Left renal cortex interstitium (tissue), 4 donors: ENCODE measurements at regions not wholly inside any gene's neighbourhood (a gene's known extent, or its start where the extent isn't known, plus 50 kb on each side); places are given as distances from the start of the nearest gene placed in this dataset.

Source experiments
- DNase-seq, 4 donors: peaks; one replicate each; pipeline ENCODE4 v3.0.0-alpha.2; 2013; ENCODE audit warnings: low read depth in 4 of 4, low spot score in 2 of 4, missing footprints in 1 of 4

- DNase-seq: no peak
Measured at GRCh38 chr9:79911724-79912123, 340.0 kb downstream of the TLE4 start.

GRCh38 chr9:79902825-79903600, 331.2 kb downstream of the TLE4 start:
- no peak for DNase-seq

DNA sequence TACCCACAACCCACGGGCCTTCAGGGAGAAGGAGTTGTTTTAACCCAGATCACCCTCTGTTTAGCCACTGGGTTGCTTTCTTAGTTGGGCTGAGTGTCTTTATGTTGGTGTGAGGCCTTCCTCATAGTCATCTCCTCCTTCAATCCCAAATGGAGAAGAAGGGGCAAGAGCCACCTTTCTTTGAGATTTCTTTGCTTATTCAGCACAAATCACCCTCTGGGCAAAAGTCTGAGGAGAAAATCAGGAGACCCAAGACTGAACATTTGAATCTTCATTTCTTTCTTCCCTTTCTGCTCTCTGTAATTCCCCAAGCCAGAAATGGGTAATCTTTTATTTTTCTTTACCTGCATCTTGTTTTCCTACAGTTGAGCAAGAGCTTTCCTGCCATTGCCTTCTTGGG, 329.0 kb downstream of the TLE4 start:
- DNase-seq: no peak

DNA sequence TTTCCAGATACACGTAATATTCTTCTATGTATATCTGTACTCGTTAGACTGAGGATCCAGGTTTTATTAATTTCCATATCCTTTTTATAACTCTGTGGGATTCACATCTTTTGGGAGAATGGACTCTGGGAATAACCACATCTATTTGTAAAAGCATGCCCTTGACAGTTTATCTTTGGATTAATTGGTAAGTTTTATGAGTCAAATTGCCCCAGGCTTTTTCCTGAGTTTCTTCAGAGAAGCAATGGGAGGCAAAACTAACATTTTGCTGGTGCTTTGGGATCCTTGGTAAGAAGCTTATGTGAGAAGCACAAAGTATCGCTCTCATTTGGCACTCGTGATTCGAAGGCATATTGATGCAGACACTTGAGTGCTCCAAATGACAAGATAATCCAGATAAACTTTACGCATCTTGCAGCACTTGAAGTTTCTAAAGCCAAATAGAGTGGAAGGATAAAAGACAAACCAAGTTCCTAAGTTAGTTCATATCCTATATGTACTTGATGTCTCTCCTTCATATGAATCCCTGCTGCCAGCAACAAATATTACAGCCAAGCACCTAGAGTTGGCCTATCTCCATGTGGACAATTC, 324.7 kb downstream of the TLE4 start:
- no peak for DNase-seq

- DNase-seq: peak in 3 of 4 donors; percentile 42 to 49 (median 43)
Measured at GRCh38 chr9:79895232-79895631, 323.5 kb downstream of the TLE4 start.

GRCh38 chr9:79889369-79889768, 317.6 kb downstream of the TLE4 start:
- DNase-seq: no peak

DNA sequence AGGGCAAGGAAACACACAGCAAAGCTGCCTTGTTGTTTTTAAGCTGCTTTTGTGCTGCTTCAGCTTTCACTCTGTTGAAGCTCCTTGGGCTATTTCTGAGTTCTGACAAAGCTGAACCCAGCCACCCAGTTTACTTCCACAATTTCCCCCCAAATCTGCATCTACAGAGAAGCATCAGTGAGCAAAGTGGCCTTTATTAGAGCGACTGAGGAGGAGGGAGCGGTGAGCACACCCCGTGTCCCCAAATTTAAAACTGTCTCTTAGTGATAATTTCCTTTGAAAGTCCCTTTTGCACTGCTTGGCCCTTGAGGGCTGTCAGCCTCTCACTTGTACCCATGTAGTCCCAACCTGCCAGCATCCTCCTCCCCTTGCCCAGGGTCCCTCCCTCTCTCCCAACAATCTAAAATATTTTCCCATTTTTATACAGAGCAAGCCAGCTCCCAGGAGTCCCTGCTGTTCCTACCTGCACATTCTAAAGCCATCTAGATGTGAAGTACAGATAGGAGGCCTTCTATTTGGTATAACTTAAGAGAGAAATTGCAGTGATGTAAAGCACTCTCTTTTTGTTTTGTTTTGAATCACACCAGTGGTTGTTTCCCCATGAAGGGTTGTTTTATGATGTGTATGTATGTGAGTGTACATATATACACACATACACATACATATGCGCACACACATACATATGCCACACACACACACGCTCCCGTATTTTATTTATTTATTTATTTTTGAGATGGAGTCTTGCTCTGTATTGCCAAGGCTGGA, 313.5 kb downstream of the TLE4 start:
- DNase-seq: no peak

- DNase-seq: no peak
Measured at GRCh38 chr9:79884546-79884945, 312.8 kb downstream of the TLE4 start.

DNA sequence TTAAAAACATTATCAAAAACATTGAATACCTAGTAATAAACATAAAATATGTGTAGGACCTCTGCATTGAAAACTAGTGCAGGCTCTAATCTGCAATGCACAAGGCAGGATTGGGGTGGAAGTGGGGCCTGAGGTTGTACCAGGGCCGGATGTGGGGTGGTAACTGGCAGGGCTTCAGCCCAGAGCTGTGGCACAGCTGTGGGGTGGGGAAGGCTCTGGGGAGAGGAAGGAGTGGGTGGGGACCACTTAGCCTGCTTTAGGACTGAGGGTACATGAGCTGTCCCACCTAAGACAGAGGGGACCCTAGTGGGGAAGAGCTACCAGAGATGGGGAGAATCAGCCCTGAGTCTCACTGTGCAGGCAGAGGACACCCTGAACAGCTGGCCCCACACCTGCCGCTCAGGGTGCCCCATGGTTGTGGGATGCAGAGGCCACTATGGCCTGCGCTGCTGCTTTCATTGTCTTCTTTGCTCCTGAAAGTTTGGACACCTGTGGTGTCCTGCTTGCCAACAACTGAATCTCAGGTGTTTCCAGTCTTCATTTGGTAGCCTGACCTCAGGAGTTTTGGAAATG, 311.4 kb downstream of the TLE4 start:
- DNase-seq: no peak

- no peak for DNase-seq
Measured at GRCh38 chr9:79880626-79881025, 308.9 kb downstream of the TLE4 start.

DNA sequence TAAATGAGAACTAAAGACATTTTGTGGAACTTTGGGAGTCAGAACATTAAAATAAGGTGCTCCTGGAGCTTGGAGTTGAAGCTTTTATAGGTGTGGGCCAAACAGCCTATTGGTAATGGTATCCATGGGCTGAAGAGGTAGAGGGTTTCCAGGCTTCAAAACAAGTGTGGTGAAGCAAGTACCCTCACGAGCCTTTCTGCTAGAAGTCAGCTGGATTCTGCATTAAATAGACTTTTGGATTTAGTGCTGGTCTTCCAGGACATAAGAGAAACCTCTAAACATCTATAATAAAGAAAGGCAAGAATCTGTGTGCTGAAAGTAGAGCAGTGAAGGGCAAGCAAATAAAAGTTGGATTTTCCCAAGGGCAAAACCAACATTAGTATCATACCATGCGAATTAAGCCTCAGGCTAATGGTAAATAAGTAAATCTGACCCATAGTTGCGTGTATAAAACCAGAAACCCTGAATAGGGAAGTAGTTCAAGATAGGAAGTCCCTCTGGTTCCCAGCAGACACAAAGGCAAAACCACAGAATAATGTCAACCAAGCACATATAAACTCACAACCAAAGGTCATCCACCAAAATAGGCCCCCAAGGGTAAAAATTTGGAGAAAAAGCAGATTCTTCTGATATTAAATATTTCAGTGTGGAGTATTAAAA, 306.3 kb downstream of the TLE4 start:
- DNase-seq: no peak

DNA sequence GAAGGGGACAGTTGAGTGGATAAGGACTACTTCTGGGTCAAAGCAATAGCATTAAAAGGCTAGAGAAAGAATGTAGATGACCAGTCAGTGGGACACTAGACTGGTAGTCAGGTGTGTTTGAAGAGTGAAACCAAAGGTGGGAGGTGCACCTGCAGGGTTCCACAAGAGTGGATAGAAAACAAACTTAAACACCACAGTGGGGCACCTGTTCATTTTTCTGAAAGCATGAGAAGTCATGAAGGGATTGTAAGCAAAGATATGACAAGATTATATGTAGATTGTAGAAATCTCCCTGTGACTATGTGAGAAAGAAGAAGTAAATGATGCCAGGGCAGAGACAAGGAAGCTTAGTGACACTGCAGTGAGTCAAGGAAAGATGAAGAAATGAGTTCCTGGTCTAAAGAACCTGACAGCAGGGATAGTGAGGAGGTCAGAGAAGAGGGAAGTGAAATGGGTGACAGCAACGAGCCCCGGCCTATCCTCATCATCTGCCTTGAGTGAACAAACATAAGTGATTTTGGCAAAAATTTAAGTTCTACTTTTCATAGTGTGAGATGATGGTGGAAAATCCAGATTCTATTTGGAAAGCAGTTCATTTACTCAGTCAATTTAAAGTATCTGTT, 296.9 kb downstream of the TLE4 start:
- DNase-seq: no peak

DNA sequence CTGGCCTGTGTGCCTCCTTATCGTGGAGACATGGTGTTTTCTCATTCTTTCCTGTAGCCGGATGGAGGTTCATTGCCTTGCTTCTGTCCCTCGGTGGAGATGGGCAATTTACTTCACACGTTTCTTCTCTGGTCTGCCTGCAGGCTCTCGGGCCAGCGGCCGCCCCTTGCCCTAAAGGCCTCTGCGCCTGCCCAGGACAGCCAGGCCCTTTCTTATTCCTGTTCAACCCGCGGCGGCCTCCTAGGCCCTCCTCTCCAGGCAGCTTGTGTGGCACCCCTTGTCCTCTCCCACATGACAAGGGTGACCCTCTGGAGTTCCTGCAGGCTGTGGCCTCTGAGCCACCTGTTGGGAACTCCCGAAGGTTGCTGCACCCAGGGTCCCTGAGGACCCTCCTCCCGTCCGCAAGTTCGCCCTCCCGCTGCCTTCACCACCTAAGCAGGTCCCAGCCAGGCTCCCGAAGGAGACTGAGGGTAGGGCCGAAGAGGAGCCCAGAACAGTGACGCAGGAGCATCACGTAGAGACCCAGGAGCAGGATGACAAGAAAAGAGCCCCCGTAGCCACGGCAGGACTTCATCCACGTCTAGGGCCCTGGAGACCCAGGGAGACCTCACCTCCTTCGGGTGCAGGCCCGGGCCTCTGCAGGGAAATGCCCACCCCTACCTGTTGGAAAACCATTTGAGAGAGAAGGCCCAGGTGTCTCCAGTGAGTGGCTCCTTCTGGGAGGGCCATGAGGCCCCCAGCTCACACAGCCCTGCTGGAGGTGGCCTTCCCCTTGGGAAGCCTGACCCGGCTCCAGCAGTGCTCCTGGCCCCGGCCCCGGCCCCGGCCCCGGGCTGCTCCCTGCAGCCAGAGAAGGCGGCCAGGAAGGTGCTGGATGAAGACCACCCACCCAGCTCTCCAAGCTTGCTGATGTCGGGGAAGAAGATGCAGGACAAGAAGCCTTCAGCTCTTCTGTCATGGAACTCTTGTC, 291.4 kb downstream of the TLE4 start:
- no peak for DNase-seq

GRCh38 chr9:79858508-79858907, 286.7 kb downstream of the TLE4 start:
- DNase-seq: no peak

GRCh38 chr9:79857188-79857587, 285.4 kb downstream of the TLE4 start:
- DNase-seq: no peak

DNA sequence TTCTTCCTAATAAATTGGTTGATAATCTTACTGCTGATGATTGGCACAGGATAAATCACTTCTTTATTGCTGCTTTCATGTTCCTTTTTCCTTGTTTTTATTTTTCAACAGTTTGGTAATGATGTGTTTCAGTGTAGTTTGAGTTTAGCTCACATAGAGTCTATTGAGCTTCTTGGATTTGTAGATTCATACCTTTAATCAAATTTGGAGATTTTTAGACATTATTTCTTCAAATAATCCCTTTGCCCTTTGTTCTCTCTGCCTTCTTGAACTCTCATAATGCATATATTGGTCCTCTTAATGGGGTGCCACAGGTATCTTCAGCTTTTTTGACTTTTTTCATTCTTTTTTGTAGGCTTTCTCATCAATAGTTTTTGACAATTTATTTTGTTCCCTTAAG, 275.3 kb downstream of the TLE4 start:
- no peak for DNase-seq

DNA sequence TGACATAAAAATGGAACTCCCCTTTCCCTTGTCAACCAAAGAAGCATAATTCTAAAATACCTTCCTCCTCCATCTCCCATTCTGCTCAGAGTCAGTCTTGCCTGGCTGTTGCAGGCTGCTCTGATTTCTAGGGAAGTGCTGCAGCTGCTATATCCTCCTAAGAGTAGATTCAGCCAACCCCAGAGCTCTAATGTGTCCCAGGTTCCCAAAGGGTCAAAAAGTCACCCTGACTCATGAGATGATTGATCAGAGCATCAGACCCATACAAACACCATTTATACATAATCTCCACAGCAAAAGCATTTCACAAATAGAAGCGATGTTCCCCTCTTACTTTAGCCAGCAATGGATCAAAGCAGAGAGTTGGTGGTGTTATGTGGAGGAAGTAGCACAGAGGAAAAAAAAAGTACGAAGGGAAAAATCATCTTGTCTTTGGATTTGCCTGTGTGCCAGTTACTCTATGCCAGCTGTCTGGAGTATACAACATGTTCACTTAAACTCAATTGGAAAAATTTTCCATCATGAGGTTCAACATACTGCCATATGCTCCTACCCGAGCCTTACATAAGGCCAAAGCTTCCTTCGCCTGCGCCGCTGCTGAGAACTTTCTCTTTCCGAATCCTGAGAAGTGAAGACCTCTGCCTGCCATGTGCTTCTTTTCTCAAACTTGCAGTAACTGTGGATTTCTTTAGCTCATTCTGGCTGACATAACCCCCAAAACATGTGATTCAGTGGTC, 258.0 kb downstream of the TLE4 start:
- DNase-seq: no peak

DNA sequence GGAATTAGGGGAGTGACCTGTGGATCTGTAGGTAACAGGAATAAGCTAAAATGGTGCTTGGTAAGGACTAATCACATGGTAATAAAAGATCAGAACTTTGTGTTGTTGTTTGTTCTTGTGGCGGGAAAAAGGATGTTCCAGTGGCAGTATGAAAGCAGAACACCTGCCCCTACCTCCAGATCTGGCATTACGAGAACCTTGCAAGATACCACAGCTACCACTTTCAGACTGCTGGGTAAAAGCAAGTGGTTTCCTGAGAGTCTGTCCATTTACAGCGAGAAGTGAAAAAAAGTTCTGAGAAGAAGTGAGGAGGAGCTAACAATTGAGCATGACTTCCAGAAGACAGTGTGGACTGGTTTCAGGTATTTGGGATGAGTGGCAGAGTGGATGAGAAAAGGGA, 252.5 kb downstream of the TLE4 start:
- no peak for DNase-seq
